BE2C (cell line): ENCODE measurements at regions not wholly inside any gene's neighbourhood (a gene's known extent, or its start where the extent isn't known, plus 50 kb on each side); places are given as distances from the start of the nearest gene placed in this dataset.
"Not testable (repeated sequence)": the region's sequence is repeated elsewhere in the genome, so short reads cannot be mapped to it uniquely, and the experiment has no call there.

Experiments
- DNase-seq: peaks from one replicate; pipeline ENCODE4 v3.0.0-alpha.2; 2020
- H3K27me3 ChIP-seq: fragments of 250-450 bp; sonication (Bioruptor Pico); 2 replicates; pipeline ENCODE4 v1.5.1; 2020; ENCODE audit warnings: mild to moderate bottlenecking
- H3K36me3 ChIP-seq: fragments of 250-450 bp; sonication (Bioruptor Pico); 2 replicates; pipeline ENCODE4 v1.5.1; 2020; ENCODE audit warnings: mild to moderate bottlenecking
- H3K4me1 ChIP-seq: fragments of 250-450 bp; sonication (Bioruptor Pico); 2 replicates; pipeline ENCODE4 v1.5.1; 2020
- H3K4me3 ChIP-seq: 2 replicates; pipeline ENCODE4 v1.5.1; 2011; ENCODE audit warnings: low read depth, low read length
- H3K9me3 ChIP-seq: fragments of 250-450 bp; sonication (Bioruptor Pico); 2 replicates; pipeline ENCODE4 v1.5.1; 2020
- CTCF ChIP-seq: IDR thresholded peaks from 2 replicates; pipeline ENCODE4 v1.5.1; 2012; ENCODE audit warnings: mild to moderate bottlenecking, low read depth, low read length

- Histone ChIP-seq H3K9me3 (no peaks in the 10 kb centered on the region; the same call in none of the 2 replicates), H3K4me1 (no peaks in the 10 kb centered on the region), H3K4me3 (no peak overlapping the region), H3K27me3 (no peaks in the 10 kb centered on the region), H3K36me3 (no peaks in the 10 kb centered on the region)
- no peak for TF ChIP-seq CTCF
- DNase-seq = no peak
Measured at GRCh38 chr4:159566786-159567185, 463.9 kb downstream of the RAPGEF2 start.

DNA sequence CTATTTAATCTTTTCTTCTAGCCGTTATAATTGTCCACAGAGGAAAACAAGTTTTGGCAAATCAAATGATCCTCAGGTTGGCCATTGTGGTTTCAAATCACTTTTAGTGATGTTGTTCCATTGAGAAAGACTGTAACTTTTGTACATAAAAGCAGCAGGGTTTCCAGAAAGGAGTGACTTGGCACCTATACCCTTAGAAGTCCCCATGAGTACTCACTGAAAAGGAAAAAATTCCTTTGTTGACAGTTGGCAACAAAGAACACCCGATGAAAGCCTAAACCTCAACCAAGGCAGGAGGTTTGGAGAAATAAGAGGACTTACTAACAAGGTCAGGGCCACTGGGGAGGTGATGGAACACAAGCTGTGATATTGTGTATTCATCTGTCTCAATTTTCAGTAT lies 474.4 kb downstream of the RAPGEF2 start:
- H3K36me3 ChIP-seq = no peaks in the 10 kb centered on the region
- H3K4me3 ChIP-seq = no peak overlapping the region
- H3K4me1 ChIP-seq = no peaks in the 10 kb centered on the region
- H3K27me3 ChIP-seq = no peaks in the 10 kb centered on the region
- no peak for TF ChIP-seq CTCF
- DNase-seq = no peak
- H3K9me3 ChIP-seq = no peaks in the 10 kb centered on the region

DNA sequence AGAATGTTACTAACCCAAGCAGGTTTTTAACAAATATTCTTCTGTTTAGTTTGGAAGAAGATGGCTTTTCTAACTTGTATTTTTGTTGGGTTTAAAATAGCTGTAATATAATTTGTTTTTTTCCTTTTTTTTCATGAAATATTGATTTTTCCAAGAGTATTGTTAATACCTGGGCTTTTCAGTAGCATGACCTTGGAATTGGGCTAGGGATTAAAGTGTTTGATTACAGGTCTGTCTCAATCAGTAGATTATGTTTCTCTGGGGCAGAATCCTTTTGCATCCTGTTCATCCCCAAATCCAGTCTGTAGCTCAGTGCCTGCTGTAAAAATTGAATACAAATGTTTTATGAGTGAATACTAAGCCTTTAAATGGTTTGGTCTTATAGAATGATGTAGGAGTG lies 479.8 kb downstream of the RAPGEF2 start:
- Histone ChIP-seq H3K4me3 (no peak overlapping the region), H3K36me3 (no peaks in the 10 kb centered on the region), H3K9me3 (no peaks in the 10 kb centered on the region), H3K27me3 (no peaks in the 10 kb centered on the region), H3K4me1 (no peaks in the 10 kb centered on the region)
- TF ChIP-seq CTCF = no peak
- no peak for DNase-seq

GRCh38 chr4:159592898-159593556 lies 490.1 kb downstream of the RAPGEF2 start:
- H3K4me1 ChIP-seq = no peaks in the 10 kb centered on the region
- no peaks in the 10 kb centered on the region for H3K9me3 ChIP-seq
- H3K36me3 ChIP-seq = no peaks in the 10 kb centered on the region
- no peak for TF ChIP-seq CTCF
- H3K4me3 ChIP-seq = no peak overlapping the region
- no peak for DNase-seq
- no peaks in the 10 kb centered on the region for H3K27me3 ChIP-seq

DNA sequence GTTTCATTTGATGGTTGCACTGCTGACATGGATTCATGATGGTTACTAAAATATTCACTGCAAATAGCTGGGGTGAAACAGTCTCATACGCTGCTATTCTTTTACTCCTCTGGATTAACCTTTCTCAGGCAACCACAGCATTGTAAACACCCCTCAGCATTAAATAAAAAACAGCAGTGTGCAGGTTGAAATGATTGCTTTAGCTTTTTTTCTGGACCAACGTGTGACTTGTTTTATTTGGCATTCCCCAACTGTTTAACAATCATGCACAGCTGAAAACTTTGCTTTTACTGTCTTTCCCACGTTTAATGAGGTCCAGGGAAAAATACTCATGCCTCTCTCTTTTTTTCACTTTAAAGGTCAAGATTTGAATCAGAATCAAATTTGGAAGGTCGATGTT lies 490.8 kb downstream of the RAPGEF2 start:
- no peaks in the 10 kb centered on the region for H3K9me3 ChIP-seq
- no peak for DNase-seq
- H3K4me1 ChIP-seq = no peaks in the 10 kb centered on the region
- no peak for TF ChIP-seq CTCF
- no peaks in the 10 kb centered on the region for H3K27me3 ChIP-seq
- H3K4me3 ChIP-seq = no peak overlapping the region
- no peaks in the 10 kb centered on the region for H3K36me3 ChIP-seq

- no peaks in the 10 kb centered on the region for H3K4me1 ChIP-seq
- H3K36me3 ChIP-seq = no peaks in the 10 kb centered on the region
- TF ChIP-seq CTCF = no peak
- H3K9me3 ChIP-seq = no peaks in the 10 kb centered on the region
- H3K4me3 ChIP-seq = no peak overlapping the region
- H3K27me3 ChIP-seq = no peaks in the 10 kb centered on the region
- no peak for DNase-seq
Measured at GRCh38 chr4:159594576-159594975, 491.7 kb downstream of the RAPGEF2 start.

DNA sequence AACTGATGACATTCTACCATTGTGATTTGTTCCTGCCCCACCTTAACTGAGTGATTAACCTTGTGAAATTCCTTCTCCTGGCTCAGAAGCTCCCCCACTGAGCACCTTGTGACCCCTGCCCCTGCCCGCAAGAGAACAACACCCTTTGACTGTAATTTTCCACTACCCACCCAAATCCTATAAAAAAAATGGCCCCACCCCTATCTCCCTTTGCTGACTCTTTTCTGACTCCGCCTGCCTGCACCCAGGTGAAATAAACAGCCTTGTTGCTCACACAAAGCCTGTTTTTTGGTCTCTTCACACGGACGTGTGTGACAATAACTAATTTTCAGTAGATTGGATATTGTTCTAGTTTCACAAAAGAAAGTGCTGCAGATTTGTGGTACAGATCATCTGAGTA lies 492.2 kb downstream of the RAPGEF2 start:
- H3K4me3 ChIP-seq, H3K36me3 ChIP-seq, DNase-seq, H3K9me3 ChIP-seq, H3K27me3 ChIP-seq, H3K4me1 ChIP-seq: not testable (repeated sequence)
